NB4 (cell line): ENCODE measurements at regions not wholly inside any gene's neighbourhood (a gene's known extent, or its start where the extent isn't known, plus 50 kb on each side); places are given as distances from the start of the nearest gene placed in this dataset.

Experiments used
- MAX ChIP-seq: IDR thresholded peaks from 2 replicates; pipeline ENCODE4 v1.6.1; 2011; ENCODE audit warnings: low read depth, low read length
- MYC ChIP-seq: IDR thresholded peaks from 2 replicates; pipeline ENCODE4 v1.6.1; 2011; ENCODE audit warnings: low read depth, low read length
- POLR2A ChIP-seq: IDR thresholded peaks from 2 replicates; pipeline ENCODE4 v1.6.1; 2011; ENCODE audit warnings: mild to moderate bottlenecking; ENCODE audit not compliant: insufficient read length; ENCODE audit errors: extremely low read depth
- TF ChIP-seq, protein P1 (sequence below): IDR thresholded peaks from one replicate; pipeline ENCODE4 v1.5.1; 2012; ENCODE audit warnings: low read depth, low read length

- TF ChIP-seq, protein P1, sequence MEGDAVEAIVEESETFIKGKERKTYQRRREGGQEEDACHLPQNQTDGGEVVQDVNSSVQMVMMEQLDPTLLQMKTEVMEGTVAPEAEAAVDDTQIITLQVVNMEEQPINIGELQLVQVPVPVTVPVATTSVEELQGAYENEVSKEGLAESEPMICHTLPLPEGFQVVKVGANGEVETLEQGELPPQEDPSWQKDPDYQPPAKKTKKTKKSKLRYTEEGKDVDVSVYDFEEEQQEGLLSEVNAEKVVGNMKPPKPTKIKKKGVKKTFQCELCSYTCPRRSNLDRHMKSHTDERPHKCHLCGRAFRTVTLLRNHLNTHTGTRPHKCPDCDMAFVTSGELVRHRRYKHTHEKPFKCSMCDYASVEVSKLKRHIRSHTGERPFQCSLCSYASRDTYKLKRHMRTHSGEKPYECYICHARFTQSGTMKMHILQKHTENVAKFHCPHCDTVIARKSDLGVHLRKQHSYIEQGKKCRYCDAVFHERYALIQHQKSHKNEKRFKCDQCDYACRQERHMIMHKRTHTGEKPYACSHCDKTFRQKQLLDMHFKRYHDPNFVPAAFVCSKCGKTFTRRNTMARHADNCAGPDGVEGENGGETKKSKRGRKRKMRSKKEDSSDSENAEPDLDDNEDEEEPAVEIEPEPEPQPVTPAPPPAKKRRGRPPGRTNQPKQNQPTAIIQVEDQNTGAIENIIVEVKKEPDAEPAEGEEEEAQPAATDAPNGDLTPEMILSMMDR = no peak
- TF ChIP-seq POLR2A (no peak), MYC (no peak), MAX (no peak)
Observed at GRCh38 chr9:105062222-105062855, 134.4 kb upstream of the ABCA1 start.
